ENCODE measurements at regions not wholly inside any gene's neighbourhood (a gene's known extent, or its start where the extent isn't known, plus 50 kb on each side); places are given as distances from the start of the nearest gene placed in this dataset.

GRCh38 chr4:4772534-4772933 lies 86.9 kb upstream of the MSX1 start:
- DNase-seq (ENCODE audit: low spot score): no peak

- no peak for DNase-seq (ENCODE audit: low spot score)
These were observed 88.3 kb upstream of the MSX1 start for GRCh38 chr4:4771160-4771559.

DNA sequence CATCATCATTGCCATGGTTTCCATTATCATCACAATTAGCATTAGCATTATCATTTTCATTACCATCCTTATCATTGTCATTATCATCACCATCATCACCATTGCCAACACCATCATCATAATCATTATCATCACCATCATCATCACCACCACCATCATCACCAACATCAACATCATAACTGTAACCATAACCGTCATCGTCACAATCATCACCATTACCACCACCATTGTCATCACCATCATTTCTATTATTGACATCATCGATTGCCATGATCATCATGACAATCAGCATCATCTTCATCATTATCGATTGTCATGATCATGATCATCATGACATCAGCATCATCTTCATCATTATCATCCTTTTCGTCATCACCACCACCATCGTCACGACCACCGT lies 88.9 kb upstream of the MSX1 start:
- DNase-seq (ENCODE audit: low spot score): no peak

DNA sequence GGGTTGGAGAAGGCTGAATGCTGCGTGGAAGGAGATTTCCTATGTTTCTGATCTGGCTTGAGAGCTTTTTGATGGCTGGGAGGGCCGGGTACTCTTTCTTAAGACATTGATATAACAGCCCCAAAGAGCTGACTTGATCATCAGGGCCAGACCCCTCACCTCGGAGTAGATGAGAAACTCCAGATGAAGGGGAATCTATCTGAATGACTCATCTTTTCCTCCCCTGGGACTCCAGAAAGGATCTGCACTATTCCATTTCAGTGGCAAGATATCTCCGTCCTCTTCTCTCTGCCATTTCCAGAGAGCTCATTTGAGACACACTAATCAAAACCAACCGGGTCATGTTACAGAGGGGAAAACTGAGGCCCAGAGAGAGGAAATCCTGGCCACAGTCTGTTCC lies 92.9 kb upstream of the MSX1 start:
- no peak for DNase-seq (ENCODE audit: low spot score)

DNA sequence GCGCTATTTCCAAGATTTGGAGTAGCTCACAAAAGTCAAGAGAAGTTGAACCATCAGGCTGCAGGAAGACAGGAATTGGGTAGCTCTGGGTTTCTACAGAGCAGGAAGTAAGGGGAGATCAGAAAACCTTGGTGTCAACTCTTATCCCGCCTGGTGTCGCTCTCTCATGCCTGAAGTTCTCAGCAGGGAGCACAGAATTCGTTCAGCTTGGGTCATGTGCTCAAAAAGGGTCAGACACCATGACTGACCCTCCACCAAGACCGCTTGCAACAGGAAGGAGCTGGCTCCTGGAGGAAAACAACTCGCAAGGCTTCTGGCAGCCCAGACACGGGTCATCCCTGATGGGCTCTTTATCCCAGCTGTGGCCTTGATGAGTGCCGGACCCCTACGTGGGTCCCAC lies 93.7 kb upstream of the MSX1 start:
- DNase-seq (ENCODE audit: low spot score): no peak

GRCh38 chr4:4764558-4764905 lies 94.9 kb upstream of the MSX1 start:
- no peak for DNase-seq (ENCODE audit: low spot score)

DNA sequence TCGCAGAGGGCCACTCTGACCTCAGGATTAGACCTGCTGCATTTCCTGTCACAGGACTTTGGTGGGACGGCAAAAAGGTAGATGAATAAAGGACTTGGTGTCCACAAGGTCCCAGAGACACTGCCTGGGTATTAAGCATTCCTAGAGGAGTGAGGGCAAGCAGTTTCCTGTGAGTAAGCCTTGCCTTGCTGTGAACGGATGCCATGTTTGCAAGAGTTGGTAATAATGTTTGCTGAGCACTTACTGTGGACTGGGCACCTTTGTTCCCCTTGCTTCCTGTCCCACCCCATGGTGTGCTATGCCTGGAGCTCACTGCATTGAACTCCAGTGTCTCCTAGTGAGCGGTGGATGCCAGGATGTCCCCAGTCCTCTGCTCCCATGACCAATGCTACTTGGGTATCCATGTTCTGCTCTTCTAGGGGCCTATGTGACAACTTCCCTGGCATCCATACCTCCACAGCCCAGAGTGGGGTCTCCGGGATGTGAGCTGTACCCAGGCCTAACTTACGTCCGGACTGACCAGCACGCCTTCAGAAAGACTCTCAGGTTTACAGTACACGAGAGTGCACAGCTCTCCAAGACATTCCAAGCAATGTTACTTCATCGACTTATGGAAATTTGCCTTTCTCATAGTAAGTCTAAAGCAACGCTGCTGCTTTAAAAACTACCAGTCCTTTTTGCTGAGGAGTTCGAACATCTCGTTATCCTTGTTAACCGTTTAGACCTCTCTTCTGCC lies 95.5 kb upstream of the MSX1 start:
- no peak for DNase-seq (ENCODE audit: low spot score)

DNA sequence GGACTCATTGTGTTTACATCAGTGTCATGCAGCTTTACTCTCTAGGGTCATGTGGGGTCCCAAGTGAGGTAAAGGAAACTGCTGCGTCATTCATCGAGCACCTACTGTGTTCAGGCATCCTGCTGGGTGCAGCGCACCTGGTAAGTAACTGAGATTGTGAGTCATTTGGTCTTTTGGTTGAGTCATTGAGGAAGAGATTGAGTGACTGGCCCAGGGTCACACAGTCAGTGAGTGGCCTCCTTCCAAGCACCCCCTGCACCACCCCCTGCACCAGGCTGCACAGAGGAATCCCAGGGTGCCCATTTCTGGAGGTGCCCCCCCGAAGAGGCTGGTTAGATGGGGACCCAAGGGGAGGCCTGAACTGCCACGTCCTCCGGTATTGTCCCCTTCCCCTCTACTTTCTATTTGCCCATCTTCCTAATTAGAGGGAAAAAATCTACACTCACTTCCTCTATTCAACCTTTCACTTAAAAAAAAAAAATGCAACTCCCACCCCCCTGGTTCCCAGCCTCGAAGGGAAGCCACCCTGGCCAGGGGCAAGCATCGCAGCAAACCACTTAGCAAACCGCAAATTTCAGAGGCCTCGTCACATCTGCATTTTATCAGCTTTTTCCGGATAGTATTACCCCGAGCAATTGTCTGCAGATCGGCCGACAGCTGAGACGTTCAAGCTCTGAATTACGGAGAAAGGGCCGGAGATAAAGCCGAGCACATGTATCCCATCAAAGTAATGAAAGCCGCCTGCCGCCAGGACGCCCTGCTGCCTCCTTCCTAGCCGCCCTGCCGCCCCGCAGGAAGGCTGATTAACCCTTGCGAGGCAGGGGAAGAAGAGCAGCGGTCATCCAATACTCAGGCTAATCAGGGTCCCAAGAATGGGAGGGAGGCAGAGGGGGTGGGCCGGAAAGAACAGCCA lies 96.3 kb upstream of the MSX1 start:
- peak; percentile 43 for DNase-seq (ENCODE audit: low spot score)

GRCh38 chr4:4762300-4762699 lies 97.2 kb upstream of the MSX1 start:
- no peak for DNase-seq (ENCODE audit: low spot score)

DNA sequence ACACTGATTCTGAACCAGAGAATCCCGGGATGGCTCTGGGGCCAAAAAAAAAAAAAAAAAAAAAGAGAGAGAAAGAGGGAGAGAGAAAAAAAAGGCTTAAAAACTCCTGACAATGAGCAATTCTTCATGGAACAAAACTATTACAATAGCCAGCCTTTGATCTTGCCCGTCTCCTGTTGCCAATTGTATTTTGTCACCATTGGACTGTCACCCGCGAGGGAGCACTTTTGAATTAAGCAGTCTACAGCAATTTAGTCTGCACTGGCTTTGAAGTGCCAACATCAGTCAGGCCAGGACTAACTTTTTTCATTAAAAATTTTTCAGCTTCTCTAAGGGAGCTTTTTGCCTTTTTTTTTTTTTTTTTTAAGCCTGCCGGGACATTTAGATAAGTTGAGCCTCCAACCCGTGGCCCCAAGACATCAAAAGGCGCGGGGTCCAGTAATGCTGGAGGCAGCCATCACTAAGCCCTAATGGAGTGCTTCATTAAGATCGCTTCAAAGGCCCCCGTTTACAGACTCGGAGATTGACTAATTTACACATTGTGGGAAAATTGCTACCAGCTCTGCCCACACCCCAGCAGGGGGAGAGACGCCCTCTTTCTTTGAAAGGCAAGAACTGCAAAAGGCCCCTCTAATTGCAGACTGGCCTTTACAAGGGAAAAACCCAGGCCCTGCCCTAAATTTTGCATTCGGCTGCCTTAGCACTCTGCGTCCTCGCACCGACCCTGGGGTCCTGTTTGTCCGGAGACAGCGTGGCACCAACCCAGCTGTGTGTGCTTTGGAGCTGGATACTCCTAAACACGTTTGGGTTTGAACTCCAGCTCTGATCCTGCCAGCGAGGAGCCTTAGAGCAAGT lies 98.1 kb upstream of the MSX1 start:
- DNase-seq (ENCODE audit: low spot score): peak; percentile 77

GRCh38 chr4:4759883-4760282 lies 99.6 kb upstream of the MSX1 start:
- DNase-seq (ENCODE audit: low spot score): no peak

- no peak for DNase-seq (ENCODE audit: low spot score)
These were observed 100.2 kb upstream of the MSX1 start for GRCh38 chr4:4759232-4759631.

- no peak for DNase-seq (ENCODE audit: low spot score)
These were observed 100.8 kb upstream of the MSX1 start for GRCh38 chr4:4758681-4759080.

DNA sequence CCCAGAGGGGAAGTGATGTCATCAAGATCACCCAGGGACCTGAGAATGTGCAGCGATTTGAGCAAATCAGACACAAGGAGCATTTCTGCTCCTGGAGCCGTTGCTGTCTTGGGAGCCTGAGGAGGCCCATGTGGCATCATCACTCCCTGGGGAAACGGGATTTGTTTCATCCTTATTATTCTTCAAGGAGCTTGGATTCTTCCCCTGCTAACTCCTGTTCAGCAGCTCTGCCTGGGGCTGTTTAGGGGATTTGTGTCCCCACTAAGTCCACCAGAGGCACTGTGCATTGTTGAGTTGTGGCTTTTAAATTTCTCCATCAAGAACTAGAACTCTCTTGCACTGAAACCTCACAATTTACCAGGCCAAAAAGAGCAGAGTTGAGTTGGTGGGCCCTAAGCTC lies 104.2 kb upstream of the MSX1 start:
- DNase-seq (ENCODE audit: low spot score): no peak

- DNase-seq (ENCODE audit: low spot score): no peak
These were observed 104.8 kb upstream of the MSX1 start for GRCh38 chr4:4754641-4755040.

GRCh38 chr4:4753643-4754042 lies 105.8 kb upstream of the MSX1 start:
- no peak for DNase-seq (ENCODE audit: low spot score)

DNA sequence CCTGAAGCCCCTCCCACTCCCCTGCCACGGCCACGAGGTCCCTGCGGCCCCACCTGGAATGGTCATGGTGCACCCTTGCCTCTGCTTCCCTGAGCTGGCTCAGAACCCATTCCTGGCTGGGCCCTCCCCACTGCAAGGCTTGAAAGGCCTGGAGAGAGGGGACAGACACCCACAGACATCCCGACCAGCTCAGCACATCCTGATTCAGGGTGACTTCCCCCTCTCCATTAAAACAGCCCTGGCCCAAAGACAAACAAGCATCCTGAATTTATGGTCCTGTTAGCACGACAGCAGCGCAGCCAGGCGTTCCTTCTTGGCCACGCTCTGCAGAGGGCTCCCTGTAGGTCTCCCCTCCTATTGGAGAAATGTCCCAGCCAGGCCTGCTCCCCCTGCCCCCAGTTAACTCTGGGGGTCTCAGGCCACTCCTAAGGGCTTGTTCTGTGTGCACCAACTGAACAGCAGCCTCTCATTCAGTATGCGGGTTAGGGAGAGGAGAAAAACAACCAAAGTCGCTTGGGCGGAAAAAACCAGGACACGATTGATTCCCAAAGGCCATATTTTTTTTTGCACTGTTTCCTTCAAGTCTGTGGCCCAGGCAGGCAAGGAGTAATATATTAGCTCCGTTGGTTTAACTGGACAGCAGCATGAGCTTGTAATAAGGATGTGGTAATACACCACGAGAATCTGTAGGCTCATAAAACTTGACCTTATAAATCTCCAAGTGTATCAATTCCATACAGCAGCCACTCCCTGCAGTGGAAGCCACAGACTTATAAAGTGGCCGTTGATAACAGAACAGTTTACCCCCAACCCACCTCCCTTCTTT lies 106.7 kb upstream of the MSX1 start:
- no peak for DNase-seq (ENCODE audit: low spot score)

DNA sequence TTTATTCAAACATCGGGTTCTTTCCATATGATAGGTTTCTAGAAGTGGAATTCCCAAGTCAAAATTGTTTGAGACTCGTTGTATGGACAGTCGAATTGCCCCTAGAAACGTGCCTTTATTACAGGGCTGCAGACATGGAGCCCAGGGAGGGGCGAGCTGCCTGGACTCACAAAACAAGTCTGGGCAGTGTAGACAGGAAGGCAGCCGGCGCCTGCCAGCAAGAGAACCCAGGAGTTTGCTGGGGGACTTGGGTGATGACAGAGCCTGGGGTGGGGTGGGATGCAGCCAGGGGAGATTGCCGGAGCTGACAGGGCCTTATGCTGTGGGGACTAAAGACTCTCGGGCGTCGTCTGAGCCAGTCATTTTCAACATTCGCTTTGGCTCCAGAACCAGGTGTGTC lies 107.4 kb upstream of the MSX1 start:
- no peak for DNase-seq (ENCODE audit: low spot score)

- DNase-seq (ENCODE audit: low spot score): peak; percentile 74
These were observed 109.3 kb upstream of the MSX1 start for GRCh38 chr4:4750187-4750586.

DNA sequence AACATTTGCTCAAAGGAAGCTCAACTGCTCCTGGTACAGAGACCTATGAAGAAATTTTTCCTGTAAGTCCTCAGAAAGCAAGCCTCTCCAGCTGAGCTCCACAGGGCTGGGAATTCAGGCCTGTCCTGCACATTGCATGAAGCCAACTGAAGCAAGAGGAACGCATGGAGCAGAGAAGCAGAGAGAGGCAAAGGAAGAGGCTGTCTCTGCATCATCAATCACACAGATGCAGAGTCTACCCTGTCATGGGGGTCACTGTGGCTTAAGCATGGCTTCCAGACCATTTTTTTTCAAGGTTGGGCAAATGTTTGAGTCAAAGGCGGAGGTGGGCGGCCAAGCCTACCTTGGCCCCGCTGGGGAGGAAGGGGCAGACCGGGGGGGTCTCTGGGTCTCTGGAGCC lies 110.3 kb upstream of the MSX1 start:
- DNase-seq (ENCODE audit: low spot score): no peak

- DNase-seq (ENCODE audit: low spot score): no peak
These were observed 113.0 kb upstream of the MSX1 start for GRCh38 chr4:4746444-4746843.

DNA sequence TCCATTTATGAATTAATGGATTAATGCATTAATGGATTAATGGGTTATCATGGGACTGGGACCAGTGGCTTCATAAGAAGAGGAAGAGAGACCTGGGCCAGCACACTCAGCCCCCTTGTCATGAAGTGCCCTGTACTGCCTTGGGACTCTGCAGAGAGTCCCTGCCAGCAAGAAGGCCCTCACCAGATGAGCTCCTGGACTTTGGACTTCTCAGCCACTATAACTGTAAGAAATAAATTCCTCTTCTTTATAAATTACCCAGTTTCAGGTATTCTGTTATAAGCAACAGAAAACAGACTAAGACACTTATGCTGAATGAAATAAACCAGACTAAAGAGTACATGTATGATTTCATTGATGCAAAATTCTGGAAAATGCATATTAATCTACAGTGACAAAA lies 119.4 kb upstream of the MSX1 start:
- DNase-seq (ENCODE audit: low spot score): no peak

All from iPS-NIHi11 (cell line).